T-helper 17 cell (primary cell): ENCODE measurements at regions not wholly inside any gene's neighbourhood (a gene's known extent, or its start where the extent isn't known, plus 50 kb on each side); places are given as distances from the start of the nearest gene placed in this dataset.

Source experiments
- ATAC-seq: fragments of 150-1000 bp; cut with Tn5 transposase; 2 replicates; pipeline ENCODE4 v1.10.0; 2021; ENCODE audit warnings: mild to moderate bottlenecking, moderate library complexity
- DNase-seq, 3 donors: peaks; one replicate each; pipeline versions ENCODE4 v3.0.0 to v3.0.0-alpha.2; 2020 to 2021
- H3K9me3 ChIP-seq: one replicate; pipeline ENCODE4 v1.7.0; 2013; ENCODE audit warnings: low read length, mild to moderate bottlenecking; ENCODE audit not compliant: control insufficient read depth, poor library complexity, severe bottlenecking
- H3K27ac Mint-ChIP-seq: one replicate; pipeline ENCODE4 v1.8.0; 2022; ENCODE audit warnings: mild to moderate bottlenecking, moderate library complexity, mixed read lengths
- H3K27me3 Mint-ChIP-seq: one replicate; pipeline ENCODE4 v1.8.0; 2022; ENCODE audit warnings: mixed read lengths
- H3K36me3 Mint-ChIP-seq: one replicate; pipeline ENCODE4 v1.8.0; 2022; ENCODE audit warnings: low read depth, mixed read lengths
- H3K4me1 Mint-ChIP-seq: one replicate; pipeline ENCODE4 v1.8.0; 2022; ENCODE audit warnings: mild to moderate bottlenecking, mixed read lengths
- H3K4me3 Mint-ChIP-seq: one replicate; pipeline ENCODE4 v1.8.0; 2022; ENCODE audit warnings: mild to moderate bottlenecking, moderate library complexity, mixed read lengths

DNA sequence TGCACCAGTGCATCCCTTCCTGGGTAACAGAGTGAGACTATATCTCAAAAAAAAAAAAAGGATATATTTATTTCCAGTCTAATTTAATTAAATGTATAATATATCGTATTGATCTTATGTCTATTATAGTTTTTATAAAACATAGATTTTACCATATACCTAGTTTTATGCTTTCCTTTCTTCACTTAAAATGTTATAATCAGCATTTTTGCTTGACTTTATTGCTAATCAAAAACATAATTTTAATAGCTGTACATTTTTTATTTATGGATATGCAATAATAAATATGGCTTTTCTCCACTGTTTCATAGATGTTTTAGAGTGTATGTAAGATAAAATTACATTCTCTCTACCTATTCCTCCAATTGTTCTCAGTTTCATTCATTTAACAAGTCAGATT lies 958.0 kb downstream of the EPHA4 start:
- H3K4me3 Mint-ChIP-seq: no peak overlapping the region
- ATAC-seq (no peak), DNase-seq (no peak)
- no peaks in the 10 kb centered on the region for H3K9me3 ChIP-seq
- no peaks in the 10 kb centered on the region for H3K36me3 Mint-ChIP-seq
- peaks cover 10% of the 10 kb centered on the region for H3K27me3 Mint-ChIP-seq
- no peak overlapping the region for H3K27ac Mint-ChIP-seq
- H3K4me1 Mint-ChIP-seq: no peaks in the 10 kb centered on the region

GRCh38 chr2:220619525-220620220 lies 952.4 kb downstream of the EPHA4 start:
- Mint-ChIP-seq H3K27me3 (peaks cover 10% of the 10 kb centered on the region), H3K4me1 (no peaks in the 10 kb centered on the region), H3K36me3 (no peaks in the 10 kb centered on the region), H3K4me3 (no peak overlapping the region), H3K27ac (no peak overlapping the region)
- DNase-seq (no peak), ATAC-seq (no peak)
- H3K9me3 ChIP-seq: no peaks in the 10 kb centered on the region

- Mint-ChIP-seq H3K27me3 (no peaks in the 10 kb centered on the region), H3K27ac (no peak overlapping the region), H3K4me3 (no peak overlapping the region), H3K4me1 (no peaks in the 10 kb centered on the region), H3K36me3 (no peaks in the 10 kb centered on the region)
- DNase-seq: no peak
- no peaks in the 10 kb centered on the region for H3K9me3 ChIP-seq
- ATAC-seq: no peak
Observed at GRCh38 chr2:220626603-220627002, 945.5 kb downstream of the EPHA4 start.

- Mint-ChIP-seq H3K27me3 (no peaks in the 10 kb centered on the region), H3K4me1 (no peaks in the 10 kb centered on the region), H3K4me3 (no peak overlapping the region), H3K27ac (no peak overlapping the region), H3K36me3 (no peaks in the 10 kb centered on the region)
- ATAC-seq: no peak
- H3K9me3 ChIP-seq: no peaks in the 10 kb centered on the region
- DNase-seq: no peak
Observed at GRCh38 chr2:220628252-220628651, 943.9 kb downstream of the EPHA4 start.

GRCh38 chr2:220641137-220641536 lies 931.0 kb downstream of the EPHA4 start:
- H3K9me3 ChIP-seq: no peaks in the 10 kb centered on the region
- Mint-ChIP-seq H3K4me3 (no peak overlapping the region), H3K27me3 (no peaks in the 10 kb centered on the region), H3K4me1 (no peaks in the 10 kb centered on the region), H3K27ac (peak overlapping the region; percentile 37), H3K36me3 (no peaks in the 10 kb centered on the region)
- ATAC-seq (no peak), DNase-seq (no peak)

GRCh38 chr2:220646424-220646823 lies 925.7 kb downstream of the EPHA4 start:
- Mint-ChIP-seq H3K27ac (peak overlapping the region; percentile 81), H3K36me3 (no peaks in the 10 kb centered on the region), H3K4me1 (peaks cover 4% of the 10 kb centered on the region), H3K4me3 (peak overlapping the region; percentile 55), H3K27me3 (peaks cover 13% of the 10 kb centered on the region)
- DNase-seq (no peak), ATAC-seq (no peak)
- no peaks in the 10 kb centered on the region for H3K9me3 ChIP-seq

- ATAC-seq (no peak), DNase-seq (no peak)
- H3K9me3 ChIP-seq: no peaks in the 10 kb centered on the region
- no peak overlapping the region for H3K27ac Mint-ChIP-seq
- peaks cover 20% of the 10 kb centered on the region for H3K27me3 Mint-ChIP-seq
- H3K36me3 Mint-ChIP-seq: no peaks in the 10 kb centered on the region
- H3K4me3 Mint-ChIP-seq: no peak overlapping the region
- H3K4me1 Mint-ChIP-seq: peaks cover 4% of the 10 kb centered on the region
Observed at GRCh38 chr2:220648628-220649027, 923.5 kb downstream of the EPHA4 start.

DNA sequence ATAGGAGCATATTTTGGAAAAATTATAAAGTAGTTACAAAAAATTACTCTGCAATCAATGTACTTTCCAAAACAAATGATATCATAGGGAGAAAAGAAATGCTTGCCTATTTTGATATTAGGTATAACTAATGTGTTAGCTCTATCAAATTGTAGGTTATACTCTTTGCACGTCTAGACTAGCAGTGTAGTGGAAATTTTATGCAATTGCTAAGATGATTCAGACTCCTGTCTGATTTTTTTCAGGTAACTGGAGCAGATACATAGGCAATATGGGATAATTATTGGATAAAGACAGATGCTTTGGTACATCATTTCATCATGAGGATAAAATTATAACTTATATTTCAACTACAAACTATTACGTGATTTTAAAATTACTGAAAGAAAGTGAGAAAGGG lies 918.3 kb downstream of the EPHA4 start:
- Mint-ChIP-seq H3K36me3 (no peaks in the 10 kb centered on the region), H3K4me3 (no peak overlapping the region), H3K27ac (no peak overlapping the region), H3K4me1 (no peaks in the 10 kb centered on the region), H3K27me3 (peaks cover 47% of the 10 kb centered on the region)
- H3K9me3 ChIP-seq: no peaks in the 10 kb centered on the region
- ATAC-seq (no peak), DNase-seq (no peak)

- Mint-ChIP-seq H3K36me3 (no peaks in the 10 kb centered on the region), H3K27me3 (peaks cover 50% of the 10 kb centered on the region), H3K4me3 (no peak overlapping the region), H3K4me1 (no peaks in the 10 kb centered on the region), H3K27ac (no peak overlapping the region)
- no peaks in the 10 kb centered on the region for H3K9me3 ChIP-seq
- DNase-seq (no peak), ATAC-seq (no peak)
Observed at GRCh38 chr2:220654322-220654721, 917.8 kb downstream of the EPHA4 start.

DNA sequence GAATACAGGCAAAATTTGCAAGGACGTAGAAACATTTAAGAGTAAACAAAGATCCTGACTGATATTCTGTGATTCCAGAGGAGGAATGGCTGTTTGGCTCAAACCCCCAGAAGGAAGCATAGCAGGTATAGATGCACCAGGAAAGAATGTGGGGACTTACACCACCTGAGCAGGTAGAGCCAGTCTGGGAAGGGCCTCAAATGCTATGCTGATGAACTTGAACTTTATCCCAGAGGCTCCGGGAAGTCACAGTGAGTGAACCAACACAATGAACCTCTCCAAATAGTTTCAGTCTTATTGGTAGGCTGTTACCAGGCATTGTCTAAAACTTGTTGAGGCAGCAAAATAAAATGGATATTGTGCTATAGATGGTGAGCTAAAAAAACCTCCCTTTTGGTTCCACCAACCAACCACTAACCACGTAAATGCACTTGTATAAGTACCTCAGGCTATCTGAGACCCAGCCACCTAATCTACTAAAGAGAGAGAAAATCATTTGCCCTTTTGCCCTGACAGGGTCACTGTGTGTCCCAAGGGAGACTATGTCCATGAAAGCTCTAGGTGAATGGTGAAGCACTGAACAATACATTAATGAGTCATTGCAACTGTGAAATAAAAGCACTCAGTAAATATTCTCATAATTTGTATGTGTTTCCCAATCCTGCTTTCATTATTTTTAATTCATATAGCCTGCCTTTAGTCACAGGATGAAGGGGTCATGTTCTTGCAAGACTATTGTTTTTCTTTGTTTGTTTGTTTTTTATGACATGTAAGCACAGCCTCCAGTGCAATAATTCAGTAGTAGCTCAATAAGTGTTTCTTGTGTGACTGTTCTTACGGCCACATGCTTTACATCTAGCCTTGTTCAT lies 911.6 kb downstream of the EPHA4 start:
- H3K27ac Mint-ChIP-seq: no peak overlapping the region
- H3K36me3 Mint-ChIP-seq: no peaks in the 10 kb centered on the region
- no peak for ATAC-seq
- peaks cover 25% of the 10 kb centered on the region for H3K27me3 Mint-ChIP-seq
- DNase-seq: no peak
- H3K4me1 Mint-ChIP-seq: no peaks in the 10 kb centered on the region
- no peak overlapping the region for H3K4me3 Mint-ChIP-seq
- H3K9me3 ChIP-seq: no peaks in the 10 kb centered on the region

GRCh38 chr2:220662431-220662830 lies 909.7 kb downstream of the EPHA4 start:
- H3K9me3 ChIP-seq: no peaks in the 10 kb centered on the region
- Mint-ChIP-seq H3K4me3 (no peak overlapping the region), H3K27ac (no peak overlapping the region), H3K4me1 (no peaks in the 10 kb centered on the region), H3K36me3 (no peaks in the 10 kb centered on the region), H3K27me3 (peaks cover 15% of the 10 kb centered on the region)
- ATAC-seq: no peak
- DNase-seq: no peak

DNA sequence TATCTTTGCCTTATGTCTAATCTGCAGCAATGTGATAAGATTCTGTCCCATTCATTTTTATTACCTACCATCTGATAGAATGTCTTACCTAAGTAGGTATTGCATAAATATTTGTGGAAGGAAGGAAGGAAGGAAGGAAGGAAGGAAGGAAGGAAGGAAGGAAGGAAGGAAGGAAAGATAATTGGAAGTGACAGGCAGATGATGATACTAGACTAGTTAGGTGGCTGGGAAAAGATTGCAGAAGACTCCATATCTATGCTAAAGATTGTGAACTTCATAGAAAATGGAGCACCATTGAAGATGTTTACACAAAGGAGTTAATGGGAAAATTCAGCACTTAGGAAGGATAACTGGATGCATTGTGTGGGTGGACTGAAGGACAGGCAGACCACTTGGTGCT lies 909.0 kb downstream of the EPHA4 start:
- no peak for ATAC-seq
- peaks cover 9% of the 10 kb centered on the region for H3K27me3 Mint-ChIP-seq
- no peaks in the 10 kb centered on the region for H3K9me3 ChIP-seq
- no peaks in the 10 kb centered on the region for H3K36me3 Mint-ChIP-seq
- H3K4me1 Mint-ChIP-seq: no peaks in the 10 kb centered on the region
- no peak for DNase-seq
- no peak overlapping the region for H3K27ac Mint-ChIP-seq
- H3K4me3 Mint-ChIP-seq: no peak overlapping the region

DNA sequence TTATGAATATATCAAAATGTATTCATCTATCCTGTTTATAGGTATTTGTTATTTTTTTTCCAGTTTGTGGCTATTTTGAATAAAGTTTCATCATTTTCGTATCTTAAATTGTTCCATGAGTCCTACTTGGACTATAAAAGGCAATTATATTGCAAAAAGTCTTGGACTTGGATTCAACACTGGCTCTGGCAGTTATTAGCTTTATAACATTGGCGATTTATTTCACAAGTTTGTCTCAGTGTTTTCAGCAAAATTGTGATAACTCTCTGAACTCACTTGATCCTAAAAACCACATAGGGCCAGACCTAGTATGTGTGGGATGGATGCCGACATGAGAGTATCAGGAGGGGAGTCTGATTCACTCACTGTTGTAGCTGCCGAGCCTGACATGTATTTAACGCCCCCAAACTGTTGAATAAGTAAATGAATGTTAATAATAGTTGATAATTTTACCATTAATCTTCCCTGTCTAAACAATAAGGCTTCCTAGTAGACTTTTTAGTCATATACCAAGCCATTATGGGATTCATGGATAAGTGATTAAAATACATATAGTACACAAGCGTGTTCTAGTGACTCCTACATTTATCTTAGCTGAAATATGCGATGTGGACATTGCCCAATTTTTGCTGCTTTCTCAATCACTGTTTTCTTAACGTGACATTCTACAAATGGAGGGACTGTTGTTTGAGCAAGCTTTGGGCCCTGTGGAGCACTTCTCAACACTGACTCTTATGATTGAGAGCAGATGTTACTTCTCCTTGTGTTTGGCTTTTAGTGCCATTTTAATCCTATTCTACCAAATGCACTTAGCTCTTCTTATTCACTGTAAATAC lies 907.6 kb downstream of the EPHA4 start:
- ATAC-seq (no peak), DNase-seq (no peak)
- H3K27me3 Mint-ChIP-seq: peaks cover under 1% of the 10 kb centered on the region
- no peaks in the 10 kb centered on the region for H3K4me1 Mint-ChIP-seq
- H3K27ac Mint-ChIP-seq: no peak overlapping the region
- no peak overlapping the region for H3K4me3 Mint-ChIP-seq
- H3K36me3 Mint-ChIP-seq: no peaks in the 10 kb centered on the region
- H3K9me3 ChIP-seq: no peaks in the 10 kb centered on the region
